ENCODE measurements at regions not wholly inside any gene's neighbourhood (a gene's known extent, or its start where the extent isn't known, plus 50 kb on each side); places are given as distances from the start of the nearest gene placed in this dataset.

GRCh38 chr11:128219731-128220120 lies 367.6 kb downstream of the ETS1 start:
- Histone ChIP-seq H3K36me3 (no peaks in the 10 kb centered on the region), H3K9me3 (no peaks in the 10 kb centered on the region), H3K27ac (no peak overlapping the region), H3K4me3 (no peak overlapping the region), H3K4me1 (no peaks in the 10 kb centered on the region), H3K27me3 (no peaks in the 10 kb centered on the region)
- DNase-seq, result no peak
- no peak for TF ChIP-seq CTCF (IDR thresholded peaks at IDR 0.05)
- no peak for ATAC-seq
- intact Hi-C loops (cut with DNase I), result no loop called here

- H3K36me3 ChIP-seq, result no peaks in the 10 kb centered on the region
- ATAC-seq (no peak), DNase-seq (no peak)
- no peaks in the 10 kb centered on the region for H3K4me1 ChIP-seq
- H3K27me3 ChIP-seq, result no peaks in the 10 kb centered on the region
- H3K4me3 ChIP-seq, result no peak overlapping the region
- no peak for TF ChIP-seq CTCF (IDR thresholded peaks at IDR 0.05)
- no peak overlapping the region for H3K27ac ChIP-seq
- no peaks in the 10 kb centered on the region for H3K9me3 ChIP-seq
- intact Hi-C loops (cut with DNase I), result no loop called here
These were observed 371.2 kb downstream of the ETS1 start for GRCh38 chr11:128216198-128216597.

GRCh38 chr11:128215238-128215882 lies 372.0 kb downstream of the ETS1 start:
- TF ChIP-seq CTCF (IDR thresholded peaks at IDR 0.05), result no peak
- Histone ChIP-seq H3K4me3 (no peak overlapping the region), H3K27ac (no peak overlapping the region), H3K9me3 (no peaks in the 10 kb centered on the region), H3K36me3 (no peaks in the 10 kb centered on the region), H3K27me3 (no peaks in the 10 kb centered on the region), H3K4me1 (peaks cover 0 to 7% of the 10 kb centered on the region in 2 donors)
- intact Hi-C loops (cut with DNase I), result no loop called here
- DNase-seq (no peak), ATAC-seq (no peak)

GRCh38 chr11:128214263-128214662 lies 373.1 kb downstream of the ETS1 start:
- Histone ChIP-seq H3K36me3 (no peaks in the 10 kb centered on the region), H3K4me1 (peaks cover 9 to 14% of the 10 kb centered on the region in 2 donors), H3K27me3 (no peaks in the 10 kb centered on the region), H3K9me3 (no peaks in the 10 kb centered on the region), H3K27ac (no peak overlapping the region), H3K4me3 (no peak overlapping the region)
- DNase-seq, result no peak
- no peak for TF ChIP-seq CTCF (IDR thresholded peaks at IDR 0.05)
- no peak for ATAC-seq
- intact Hi-C loops (cut with DNase I), result no loop called here

GRCh38 chr11:128213461-128213860 lies 373.9 kb downstream of the ETS1 start:
- H3K4me3 ChIP-seq, result no peak overlapping the region
- H3K27me3 ChIP-seq, result no peaks in the 10 kb centered on the region
- TF ChIP-seq CTCF (IDR thresholded peaks at IDR 0.05), result no peak
- intact Hi-C loops (cut with DNase I), result no loop called here
- no peaks in the 10 kb centered on the region for H3K9me3 ChIP-seq
- no peak overlapping the region for H3K27ac ChIP-seq
- DNase-seq (no peak), ATAC-seq (no peak)
- peaks cover 15 to 21% of the 10 kb centered on the region in 2 donors for H3K4me1 ChIP-seq
- no peaks in the 10 kb centered on the region for H3K36me3 ChIP-seq
